Endothelial cell of umbilical vein (primary cell): ENCODE measurements at regions not wholly inside any gene's neighbourhood (a gene's known extent, or its start where the extent isn't known, plus 50 kb on each side); places are given as distances from the start of the nearest gene placed in this dataset.

Experiments
- BruUV-seq: library from RNA; stranded (reverse); fragments of 400-500 nt; replicated peaks from 2 replicates; lab custom pipeline; 2021; lab: Mats Ljungman, UMichigan
- CTCF ChIA-PET: fragments of 300-600, 350-600 bp; sonication (Branson Sonifier 250); formaldehyde crosslinking; loops from one replicate; lab custom pipeline; 2021; ENCODE audit warnings: antibody characterized with exemption, inconsistent platforms; lab: Charles Lee
- POLR2A ChIA-PET: fragments of 300-600, 350-600 bp; sonication (Branson Sonifier 250); formaldehyde crosslinking; loops from one replicate; lab custom pipeline; 2021; ENCODE audit warnings: antibody characterized with exemption, inconsistent platforms; lab: Charles Lee
- DNase-seq: peaks from one replicate; pipeline ENCODE4 v3.0.0-alpha.2; 2011; ENCODE audit warnings: low read depth, low spot score
- FAIRE-seq: peaks from 2 replicates; lab custom pipeline; 2011; peaks lifted over from hg19 to GRCh38; lab: Jason Lieb, UNC
- H2AFZ ChIP-seq: 2 replicates; pipeline ENCODE4 v1.6.0; 2012; ENCODE audit warnings: low read depth, low read length, control low read depth, inconsistent platforms
- H3K27ac ChIP-seq: 2 replicates; pipeline ENCODE4 v1.5.1; 2011; ENCODE audit warnings: low read depth, mild to moderate bottlenecking, control low read depth, low read length, moderate library complexity; ENCODE audit not compliant: insufficient read depth
- H3K27me3 ChIP-seq, 2 experiments: 2 replicates each; pipeline versions ENCODE4 v1.6.0 to v1.6.1; 2011; ENCODE audit warnings: low read length in 2 of 2, mixed read lengths in 1 of 2; ENCODE audit not compliant: control insufficient read depth in 2 of 2, insufficient read depth in 2 of 2
- H3K36me3 ChIP-seq, 2 experiments: 2 replicates in 1 of 2; 3 replicates in 1 of 2; pipeline ENCODE4 v1.5.1; 2011; ENCODE audit warnings: low read length in 2 of 2, mild to moderate bottlenecking in 1 of 2, moderate library complexity in 1 of 2; ENCODE audit not compliant: control insufficient read depth in 2 of 2, insufficient read depth in 2 of 2; ENCODE audit errors: extremely low read depth in 1 of 2
- H3K4me1 ChIP-seq: 3 replicates; pipeline ENCODE4 v1.5.1; 2011; ENCODE audit warnings: mild to moderate bottlenecking, low read length; ENCODE audit not compliant: control insufficient read depth, insufficient read depth; ENCODE audit errors: extremely low read depth
- H3K4me2 ChIP-seq: 2 replicates; pipeline ENCODE4 v1.6.1; 2011; ENCODE audit warnings: low read length, control low read depth, mixed read lengths; ENCODE audit not compliant: insufficient read depth
- H3K4me3 ChIP-seq, 3 experiments: fragments of 200-600 bp in 1 of 3; sonication (generic), shearing (Covaris generic) in 1 of 3; replicated peaks in 1 of 3; 2 replicates each; pipeline ENCODE4 v1.5.1; 2011 to 2016; ENCODE audit warnings: control low read depth in 3 of 3, low read length in 3 of 3, mild to moderate bottlenecking in 2 of 3, inconsistent platforms in 1 of 3, low read depth in 1 of 3, moderate library complexity in 1 of 3; ENCODE audit not compliant: insufficient read depth in 1 of 3
- H3K79me2 ChIP-seq: 2 replicates; pipeline ENCODE4 v1.6.0; 2012; ENCODE audit warnings: low read length, inconsistent platforms; ENCODE audit not compliant: control insufficient read depth, insufficient read depth
- H3K9ac ChIP-seq: replicated peaks from 2 replicates; pipeline ENCODE3; 2011; ENCODE audit warnings: low read length, control low read depth; ENCODE audit not compliant: insufficient read depth; ENCODE audit errors: extremely low read depth
- H3K9me1 ChIP-seq: replicated peaks from 3 replicates; pipeline ENCODE4 v1.6.0; 2011; ENCODE audit warnings: mild to moderate bottlenecking, low read length; ENCODE audit not compliant: control insufficient read depth, insufficient read depth; ENCODE audit errors: extremely low read depth
- H3K9me3 ChIP-seq: replicated peaks from 2 replicates; pipeline ENCODE4 v1.5.1; 2012; ENCODE audit warnings: low read length, inconsistent platforms; ENCODE audit not compliant: control insufficient read depth, insufficient read depth
- H4K20me1 ChIP-seq: replicated peaks from 2 replicates; pipeline ENCODE3; 2011; ENCODE audit warnings: mild to moderate bottlenecking, low read length; ENCODE audit not compliant: control insufficient read depth, insufficient read depth; ENCODE audit errors: extremely low read depth
- EZH2 ChIP-seq: IDR thresholded peaks from 2 replicates; pipeline ENCODE4 v1.6.1; 2012; ENCODE audit warnings: borderline replicate concordance, low read depth, mild to moderate bottlenecking, moderate library complexity, low read length, inconsistent platforms; ENCODE audit not compliant: severe bottlenecking
- FOS ChIP-seq: IDR thresholded peaks from 2 replicates; pipeline ENCODE4 v1.6.1; 2011; ENCODE audit warnings: mild to moderate bottlenecking, low read length, moderate library complexity, borderline replicate concordance; ENCODE audit not compliant: insufficient read depth
- GATA2 ChIP-seq: IDR thresholded peaks from 2 replicates; pipeline ENCODE4 v1.7.0; 2011; ENCODE audit warnings: low read depth, mild to moderate bottlenecking, moderate library complexity, mixed read lengths, low read length; ENCODE audit not compliant: insufficient read length, insufficient read depth
- JUN ChIP-seq: IDR thresholded peaks from 2 replicates; pipeline ENCODE4 v1.6.1; 2011; ENCODE audit warnings: borderline replicate concordance, low read depth; ENCODE audit not compliant: insufficient read length, insufficient read depth
- MYC ChIP-seq: IDR thresholded peaks from one replicate; pipeline ENCODE4 v1.6.1; 2011; ENCODE audit warnings: mild to moderate bottlenecking, low read depth, low read length
- POLR2A ChIP-seq: IDR thresholded peaks from 2 replicates; pipeline ENCODE4 v1.6.1; 2012; ENCODE audit warnings: low read depth, mild to moderate bottlenecking, control low read depth, low read length
- dilution Hi-C: fragments of 300-500 bp; cut with MboI; formaldehyde crosslinking; loops from one replicate; pipeline ENCODE4 v1.15.0; 2019; ENCODE audit warnings: low sequenced_read_pairs; ENCODE audit not compliant: extremely low pct_ligation_motif_present
- intact Hi-C: fragments of 100-400 bp; cut with micrococcal nuclease; formaldehyde crosslinking; loops from one replicate; pipeline ENCODE4 v1.10.0; 2022
- TF ChIP-seq, protein P1 (sequence below), 2 donors: IDR thresholded peaks; 1 replicate in 1 of 2; 2 replicates in 1 of 2; pipeline ENCODE4 v1.5.1; 2011; ENCODE audit warnings: low read length in 2 of 2, mild to moderate bottlenecking in 2 of 2, moderate library complexity in 2 of 2, control low read depth in 1 of 2, inconsistent platforms in 1 of 2, low read depth in 1 of 2; ENCODE audit not compliant: insufficient read depth in 1 of 2; ENCODE audit errors: extremely low read depth in 1 of 2
- TF ChIP-seq, protein P2 (sequence below): IDR thresholded peaks from 2 replicates; pipeline ENCODE4 v1.6.1; 2011; ENCODE audit not compliant: insufficient read depth, insufficient read length

DNA sequence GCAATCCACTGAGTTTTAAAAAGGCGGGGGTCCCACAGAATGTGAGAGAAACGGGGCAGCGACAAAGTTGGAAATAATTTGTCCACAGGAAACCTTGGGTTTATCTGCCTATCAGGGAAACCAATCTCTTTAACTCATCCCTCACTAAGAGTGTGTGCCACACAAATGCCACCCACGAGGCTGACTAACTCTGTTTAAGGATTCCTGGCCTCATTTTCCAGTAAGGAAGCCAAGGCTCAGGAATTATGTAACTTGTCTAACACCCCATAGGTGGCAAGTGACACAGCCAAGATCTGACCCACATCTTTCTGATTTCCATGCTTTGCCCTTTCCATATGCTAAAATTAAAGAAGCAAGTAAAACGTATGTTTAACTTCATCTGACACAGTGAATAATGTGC lies 263.2 kb downstream of the CNTN3 start:
- dilution Hi-C loops, result no loop called here
- H3K36me3 ChIP-seq, result no peaks in the 10 kb centered on the region
- no peak overlapping the region for H3K9ac ChIP-seq
- no peaks in the 10 kb centered on the region for H3K9me1 ChIP-seq
- no peak overlapping the region for H2AFZ ChIP-seq
- ChIA-PET CTCF (no interaction called here), POLR2A (no interaction called here)
- peaks cover 9% of the 10 kb centered on the region for H3K9me3 ChIP-seq
- H3K4me3 ChIP-seq, result no peak overlapping the region
- no peaks in the 10 kb centered on the region for H3K4me1 ChIP-seq
- H4K20me1 ChIP-seq, result no peaks in the 10 kb centered on the region
- DNase-seq, result no peak
- no peak for FAIRE-seq
- intact Hi-C loops, result no loop called here
- TF ChIP-seq FOS, result no peak
- no peak for TF ChIP-seq POLR2A
- no peak for TF ChIP-seq JUN
- TF ChIP-seq GATA2, result no peak
- TF ChIP-seq, protein P1, sequence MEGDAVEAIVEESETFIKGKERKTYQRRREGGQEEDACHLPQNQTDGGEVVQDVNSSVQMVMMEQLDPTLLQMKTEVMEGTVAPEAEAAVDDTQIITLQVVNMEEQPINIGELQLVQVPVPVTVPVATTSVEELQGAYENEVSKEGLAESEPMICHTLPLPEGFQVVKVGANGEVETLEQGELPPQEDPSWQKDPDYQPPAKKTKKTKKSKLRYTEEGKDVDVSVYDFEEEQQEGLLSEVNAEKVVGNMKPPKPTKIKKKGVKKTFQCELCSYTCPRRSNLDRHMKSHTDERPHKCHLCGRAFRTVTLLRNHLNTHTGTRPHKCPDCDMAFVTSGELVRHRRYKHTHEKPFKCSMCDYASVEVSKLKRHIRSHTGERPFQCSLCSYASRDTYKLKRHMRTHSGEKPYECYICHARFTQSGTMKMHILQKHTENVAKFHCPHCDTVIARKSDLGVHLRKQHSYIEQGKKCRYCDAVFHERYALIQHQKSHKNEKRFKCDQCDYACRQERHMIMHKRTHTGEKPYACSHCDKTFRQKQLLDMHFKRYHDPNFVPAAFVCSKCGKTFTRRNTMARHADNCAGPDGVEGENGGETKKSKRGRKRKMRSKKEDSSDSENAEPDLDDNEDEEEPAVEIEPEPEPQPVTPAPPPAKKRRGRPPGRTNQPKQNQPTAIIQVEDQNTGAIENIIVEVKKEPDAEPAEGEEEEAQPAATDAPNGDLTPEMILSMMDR (IDR thresholded peaks at IDR 0.05; ENCODE audit: extremely low read depth in 1 of 2, insufficient read depth in 1 of 2, low read depth in 1 of 2, low read length in 2 of 2), result no peak
- no peak for TF ChIP-seq EZH2
- TF ChIP-seq, protein P2, sequence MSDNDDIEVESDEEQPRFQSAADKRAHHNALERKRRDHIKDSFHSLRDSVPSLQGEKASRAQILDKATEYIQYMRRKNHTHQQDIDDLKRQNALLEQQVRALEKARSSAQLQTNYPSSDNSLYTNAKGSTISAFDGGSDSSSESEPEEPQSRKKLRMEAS, result no peak
- TF ChIP-seq MYC, result no peak
- H3K27ac ChIP-seq, result no peak overlapping the region
- BruUV-seq, result no TSS peak
- no peaks in the 10 kb centered on the region for H3K79me2 ChIP-seq
- no peak overlapping the region for H3K4me2 ChIP-seq
- no peaks in the 10 kb centered on the region for H3K27me3 ChIP-seq
